ENCODE measurements at regions not wholly inside any gene's neighbourhood (a gene's known extent, or its start where the extent isn't known, plus 50 kb on each side); places are given as distances from the start of the nearest gene placed in this dataset.

GRCh38 chr6:19160081-19160730 lies 677.0 kb upstream of the ID4 start (continued):
- TF ChIP-seq TBP (IDR thresholded peaks at IDR 0.05; ENCODE audit: low read depth, low read length) (no peak), SIX5 (IDR thresholded peaks at IDR 0.05; ENCODE audit: low read depth, low read length) (no peak)

All from H1 (cell line).